GM12878 (cell line): ENCODE measurements at regions not wholly inside any gene's neighbourhood (a gene's known extent, or its start where the extent isn't known, plus 50 kb on each side); places are given as distances from the start of the nearest gene placed in this dataset.

Experiments used
- ATAC-seq: fragments of 200-7000 bp; cut with Tn5 transposase; 3 replicates; pipeline ENCODE4 v1.9.1; 2020; ENCODE audit warnings: mild to moderate bottlenecking, moderate library complexity
- BruUV-seq: library from RNA; stranded (reverse); fragments of 400-500 nt; replicated peaks from 2 replicates; lab custom pipeline; 2021; lab: Mats Ljungman, UMichigan
- CTCF ChIA-PET: fragments of 300-600 bp; sonication (Branson Sonifier 250); formaldehyde crosslinking; extraction: SDS; loops from one replicate; lab custom pipeline; 2021; ENCODE audit warnings: inconsistent platforms; lab: Yijun Ruan, JAX
- POLR2A ChIA-PET: fragments of 350-600 bp; formaldehyde crosslinking; extraction: SDS; loops from one replicate; lab custom pipeline; 2021; ENCODE audit warnings: inconsistent platforms; lab: Charles Lee
- RAD21 ChIA-PET: fragments of 300-600 bp; sonication (Branson Sonifier 250); formaldehyde crosslinking; loops from one replicate; lab custom pipeline; 2023; ENCODE audit warnings: antibody characterized with exemption; ENCODE audit not compliant: unreplicated experiment; lab: Charles Lee
- SMC1A ChIA-PET: fragments of 300-600 bp; sonication (Branson Sonifier 250); formaldehyde crosslinking; loops from one replicate; lab custom pipeline; 2023; ENCODE audit not compliant: unreplicated experiment, uncharacterized antibody; lab: Charles Lee
- DNase-seq: peaks from one replicate; pipeline ENCODE4 v3.0.0-alpha.2; 2011; ENCODE audit warnings: low read depth, low spot score
- FAIRE-seq: peaks from 3 replicates; lab custom pipeline; 2011; peaks lifted over from hg19 to GRCh38; lab: Jason Lieb, UNC
- H2AFZ ChIP-seq: 2 replicates; pipeline ENCODE4 v1.6.0; 2011; ENCODE audit warnings: low read depth, low read length, control low read depth; ENCODE audit not compliant: control insufficient read depth
- H3K27ac ChIP-seq: 2 replicates; pipeline ENCODE4 v1.5.1; 2011; ENCODE audit warnings: control low read depth; ENCODE audit not compliant: control insufficient read depth, insufficient read depth
- H3K27me3 ChIP-seq, 2 experiments: replicated peaks in 1 of 2; 2 replicates each; pipeline versions ENCODE4 v1.6.0 to v1.6.1; 2011; ENCODE audit warnings: low read length in 1 of 2; ENCODE audit not compliant: control insufficient read depth in 2 of 2, insufficient read depth in 2 of 2
- H3K36me3 ChIP-seq, 2 experiments: 2 replicates each; pipeline ENCODE4 v1.5.1; 2011; ENCODE audit warnings: low read length in 1 of 2; ENCODE audit not compliant: control insufficient read depth in 2 of 2, insufficient read depth in 2 of 2
- H3K4me1 ChIP-seq: 2 replicates; pipeline ENCODE4 v1.6.1; 2011; ENCODE audit warnings: mild to moderate bottlenecking, low read length, moderate library complexity, mixed read lengths; ENCODE audit not compliant: control insufficient read depth, insufficient read depth
- H3K4me2 ChIP-seq: 2 replicates; pipeline ENCODE4 v1.6.0; 2011; ENCODE audit warnings: control low read depth; ENCODE audit not compliant: control insufficient read depth, insufficient read depth
- H3K4me3 ChIP-seq: fragments of 200-600 bp; sonication (generic); 2 replicates; pipeline ENCODE4 v1.5.1; 2016
- H3K79me2 ChIP-seq: 2 replicates; pipeline ENCODE4 v1.6.0; 2011; ENCODE audit warnings: low read length; ENCODE audit not compliant: control insufficient read depth, insufficient read depth
- H3K9ac ChIP-seq: 2 replicates; pipeline ENCODE4 v1.8.0; 2011; ENCODE audit warnings: low read length, control low read depth, mixed read lengths; ENCODE audit not compliant: control insufficient read depth, insufficient read depth
- H3K9me3 ChIP-seq: replicated peaks from 3 replicates; pipeline ENCODE4 v1.5.1; 2011; ENCODE audit warnings: mild to moderate bottlenecking, low read length; ENCODE audit not compliant: control insufficient read depth, insufficient read depth
- H4K20me1 ChIP-seq: 2 replicates; pipeline ENCODE4 v1.6.0; 2011; ENCODE audit not compliant: control insufficient read depth, insufficient read depth
- CEBPB ChIP-seq, 2 experiments: fragments of 150-350 bp in 1 of 2; IDR thresholded peaks; 2 replicates each; pipeline ENCODE4 v1.6.1; 2012 to 2014; ENCODE audit warnings: low read depth in 2 of 2, low read length in 2 of 2, borderline replicate concordance in 1 of 2, inconsistent platforms in 1 of 2
- KLF5 ChIP-seq: fragments of 450-650 bp; IDR thresholded peaks from 2 replicates; pipeline ENCODE4 v1.6.1; 2014; ENCODE audit warnings: mild to moderate bottlenecking; ENCODE audit not compliant: partially characterized antibody
- NFYA ChIP-seq: IDR thresholded peaks from 2 replicates; pipeline ENCODE4 v1.6.1; 2011; ENCODE audit warnings: low read depth, mild to moderate bottlenecking, low read length, improper control_type of control experiment, borderline replicate concordance
- NKRF ChIP-seq: fragments of 450-650 bp; conservative IDR thresholded peaks from 2 replicates; pipeline ENCODE4 v1.6.1; 2017; ENCODE audit warnings: mild to moderate bottlenecking, moderate library complexity
- POLR2AphosphoS2 ChIP-seq: IDR thresholded peaks from 2 replicates; pipeline ENCODE4 v1.6.1; 2011; ENCODE audit warnings: low read depth, mild to moderate bottlenecking, low read length, improper control_type of control experiment, moderate library complexity
- YY1 ChIP-seq: IDR thresholded peaks from 2 replicates; pipeline ENCODE4 v1.6.1; 2011; ENCODE audit warnings: low read depth, mild to moderate bottlenecking, low read length
- ZBTB11 ChIP-seq: fragments of 450-650 bp; formaldehyde crosslinking; IDR thresholded peaks from 2 replicates; pipeline ENCODE4 v1.5.0; 2022; ENCODE audit warnings: mild to moderate bottlenecking, missing genetic modification characterization
- WGBS: methylation state at CpG from one replicate; pipeline ENCODE4 v1.1.6; 2016; ENCODE audit warnings: low lambda C conversion rate; ENCODE audit not compliant: insufficient replicate concordance, insufficient coverage; ENCODE audit errors: missing lambda C conversion rate; 5-methylcytosine and 5-hydroxymethylcytosine counted together
- in situ Hi-C: fragments of 300-500 bp; cut with MboI; formaldehyde crosslinking; loops from 9 replicates; pipeline ENCODE4 v1.14.3; 2018; ENCODE audit warnings: mixed read lengths
- intact Hi-C: fragments of 100-400 bp; cut with micrococcal nuclease; formaldehyde crosslinking; loops from one replicate; pipeline ENCODE4 v1.14.2; 2022; ENCODE audit not compliant: unreplicated experiment
- TF ChIP-seq, protein P1 (sequence below): fragments of 450-650 bp; IDR thresholded peaks from 2 replicates; pipeline ENCODE4 v1.6.1; 2017; ENCODE audit warnings: mild to moderate bottlenecking, moderate library complexity
- TF ChIP-seq, protein P2 (sequence below): fragments of 450-650 bp; IDR thresholded peaks from 2 replicates; pipeline ENCODE4 v1.6.1; 2017; ENCODE audit warnings: mild to moderate bottlenecking
- TF ChIP-seq, protein P3 (sequence below), 3 experiments: IDR thresholded peaks in 2 of 3; conservative IDR thresholded peaks in 1 of 3; 2 replicates each; pipeline ENCODE4 v1.5.1; 2011; ENCODE audit warnings: low read depth in 3 of 3, low read length in 3 of 3, mild to moderate bottlenecking in 3 of 3, control low read depth in 2 of 3, moderate library complexity in 2 of 3, inconsistent platforms in 1 of 3, mixed read lengths in 1 of 3; ENCODE audit not compliant: control insufficient read depth in 2 of 3, insufficient read depth in 1 of 3; ENCODE audit errors: extremely low read depth in 1 of 3

- 0% methylated on average over 3 of the region's 3 CpGs for WGBS
- Histone ChIP-seq H3K4me2 (no peak overlapping the region), H3K36me3 (no peaks in the 10 kb centered on the region), H4K20me1 (no peaks in the 10 kb centered on the region), H3K27me3 (no peaks in the 10 kb centered on the region), H3K9ac (no peak overlapping the region), H3K4me3 (no peak overlapping the region), H2AFZ (no peak overlapping the region), H3K9me3 (no peaks in the 10 kb centered on the region), H3K27ac (no peak overlapping the region), H3K79me2 (no peaks in the 10 kb centered on the region), H3K4me1 (no peaks in the 10 kb centered on the region)
- in situ Hi-C loops (no loop called here), intact Hi-C loops (loop anchor here (5.0 kb wide), 1 partner anchor 726 kb away; no protein-coding TSS in a partner anchor)
- FAIRE-seq (no peak), ATAC-seq (no peak), DNase-seq (no peak)
- no TSS peak for BruUV-seq
- ChIA-PET SMC1A (interaction anchor here (1.0 kb wide), 1 partner anchor 578 kb away, joined by 3 read pairs; no protein-coding TSS in a partner anchor), POLR2A (no interaction called here), RAD21 (no interaction called here), CTCF (no interaction called here)
- TF ChIP-seq CEBPB (IDR thresholded peaks at IDR 0.05; ENCODE audit: borderline replicate concordance in 1 of 2, low read depth in 2 of 2, low read length in 2 of 2) = no peak
- no peak for TF ChIP-seq YY1
- TF ChIP-seq NFYA = no peak
- TF ChIP-seq ZBTB11 (CRISPR knock-in tag) = no peak
- TF ChIP-seq KLF5 = no peak
- TF ChIP-seq, protein P1, sequence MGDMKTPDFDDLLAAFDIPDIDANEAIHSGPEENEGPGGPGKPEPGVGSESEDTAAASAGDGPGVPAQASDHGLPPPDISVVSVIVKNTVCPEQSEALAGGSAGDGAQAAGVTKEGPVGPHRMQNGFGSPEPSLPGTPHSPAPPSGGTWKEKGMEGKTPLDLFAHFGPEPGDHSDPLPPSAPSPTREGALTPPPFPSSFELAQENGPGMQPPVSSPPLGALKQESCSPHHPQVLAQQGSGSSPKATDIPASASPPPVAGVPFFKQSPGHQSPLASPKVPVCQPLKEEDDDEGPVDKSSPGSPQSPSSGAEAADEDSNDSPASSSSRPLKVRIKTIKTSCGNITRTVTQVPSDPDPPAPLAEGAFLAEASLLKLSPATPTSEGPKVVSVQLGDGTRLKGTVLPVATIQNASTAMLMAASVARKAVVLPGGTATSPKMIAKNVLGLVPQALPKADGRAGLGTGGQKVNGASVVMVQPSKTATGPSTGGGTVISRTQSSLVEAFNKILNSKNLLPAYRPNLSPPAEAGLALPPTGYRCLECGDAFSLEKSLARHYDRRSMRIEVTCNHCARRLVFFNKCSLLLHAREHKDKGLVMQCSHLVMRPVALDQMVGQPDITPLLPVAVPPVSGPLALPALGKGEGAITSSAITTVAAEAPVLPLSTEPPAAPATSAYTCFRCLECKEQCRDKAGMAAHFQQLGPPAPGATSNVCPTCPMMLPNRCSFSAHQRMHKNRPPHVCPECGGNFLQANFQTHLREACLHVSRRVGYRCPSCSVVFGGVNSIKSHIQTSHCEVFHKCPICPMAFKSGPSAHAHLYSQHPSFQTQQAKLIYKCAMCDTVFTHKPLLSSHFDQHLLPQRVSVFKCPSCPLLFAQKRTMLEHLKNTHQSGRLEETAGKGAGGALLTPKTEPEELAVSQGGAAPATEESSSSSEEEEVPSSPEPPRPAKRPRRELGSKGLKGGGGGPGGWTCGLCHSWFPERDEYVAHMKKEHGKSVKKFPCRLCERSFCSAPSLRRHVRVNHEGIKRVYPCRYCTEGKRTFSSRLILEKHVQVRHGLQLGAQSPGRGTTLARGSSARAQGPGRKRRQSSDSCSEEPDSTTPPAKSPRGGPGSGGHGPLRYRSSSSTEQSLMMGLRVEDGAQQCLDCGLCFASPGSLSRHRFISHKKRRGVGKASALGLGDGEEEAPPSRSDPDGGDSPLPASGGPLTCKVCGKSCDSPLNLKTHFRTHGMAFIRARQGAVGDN = no peak
- TF ChIP-seq, protein P2, sequence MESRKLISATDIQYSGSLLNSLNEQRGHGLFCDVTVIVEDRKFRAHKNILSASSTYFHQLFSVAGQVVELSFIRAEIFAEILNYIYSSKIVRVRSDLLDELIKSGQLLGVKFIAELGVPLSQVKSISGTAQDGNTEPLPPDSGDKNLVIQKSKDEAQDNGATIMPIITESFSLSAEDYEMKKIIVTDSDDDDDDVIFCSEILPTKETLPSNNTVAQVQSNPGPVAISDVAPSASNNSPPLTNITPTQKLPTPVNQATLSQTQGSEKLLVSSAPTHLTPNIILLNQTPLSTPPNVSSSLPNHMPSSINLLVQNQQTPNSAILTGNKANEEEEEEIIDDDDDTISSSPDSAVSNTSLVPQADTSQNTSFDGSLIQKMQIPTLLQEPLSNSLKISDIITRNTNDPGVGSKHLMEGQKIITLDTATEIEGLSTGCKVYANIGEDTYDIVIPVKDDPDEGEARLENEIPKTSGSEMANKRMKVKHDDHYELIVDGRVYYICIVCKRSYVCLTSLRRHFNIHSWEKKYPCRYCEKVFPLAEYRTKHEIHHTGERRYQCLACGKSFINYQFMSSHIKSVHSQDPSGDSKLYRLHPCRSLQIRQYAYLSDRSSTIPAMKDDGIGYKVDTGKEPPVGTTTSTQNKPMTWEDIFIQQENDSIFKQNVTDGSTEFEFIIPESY = no peak
- TF ChIP-seq, protein P3, sequence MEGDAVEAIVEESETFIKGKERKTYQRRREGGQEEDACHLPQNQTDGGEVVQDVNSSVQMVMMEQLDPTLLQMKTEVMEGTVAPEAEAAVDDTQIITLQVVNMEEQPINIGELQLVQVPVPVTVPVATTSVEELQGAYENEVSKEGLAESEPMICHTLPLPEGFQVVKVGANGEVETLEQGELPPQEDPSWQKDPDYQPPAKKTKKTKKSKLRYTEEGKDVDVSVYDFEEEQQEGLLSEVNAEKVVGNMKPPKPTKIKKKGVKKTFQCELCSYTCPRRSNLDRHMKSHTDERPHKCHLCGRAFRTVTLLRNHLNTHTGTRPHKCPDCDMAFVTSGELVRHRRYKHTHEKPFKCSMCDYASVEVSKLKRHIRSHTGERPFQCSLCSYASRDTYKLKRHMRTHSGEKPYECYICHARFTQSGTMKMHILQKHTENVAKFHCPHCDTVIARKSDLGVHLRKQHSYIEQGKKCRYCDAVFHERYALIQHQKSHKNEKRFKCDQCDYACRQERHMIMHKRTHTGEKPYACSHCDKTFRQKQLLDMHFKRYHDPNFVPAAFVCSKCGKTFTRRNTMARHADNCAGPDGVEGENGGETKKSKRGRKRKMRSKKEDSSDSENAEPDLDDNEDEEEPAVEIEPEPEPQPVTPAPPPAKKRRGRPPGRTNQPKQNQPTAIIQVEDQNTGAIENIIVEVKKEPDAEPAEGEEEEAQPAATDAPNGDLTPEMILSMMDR (IDR thresholded peaks at IDR 0.05 in 2 of 3, conservative IDR thresholded peaks at IDR 0.05 in 1 of 3; ENCODE audit: control insufficient read depth in 2 of 3, extremely low read depth in 1 of 3, insufficient read depth in 1 of 3, low read depth in 3 of 3, low read length in 3 of 3) = no peak
- TF ChIP-seq POLR2AphosphoS2 = no peak
- no peak for TF ChIP-seq NKRF
Observed at GRCh38 chr12:87270919-87271318, 758.3 kb downstream of the C12orf50 start.
